Fibroblast of pulmonary artery (primary cell): ENCODE measurements at regions not wholly inside any gene's neighbourhood (a gene's known extent, or its start where the extent isn't known, plus 50 kb on each side); places are given as distances from the start of the nearest gene placed in this dataset.

Experiments
- DNase-seq: peaks from one replicate; pipeline ENCODE4 v3.0.0-alpha.2; 2010; ENCODE audit warnings: low read depth
- H3K4me3 ChIP-seq: replicated peaks from 2 replicates; pipeline ENCODE4 v1.5.1; 2011; ENCODE audit warnings: low read depth, mild to moderate bottlenecking, control low read depth, low read length, moderate library complexity
- CTCF ChIP-seq: IDR thresholded peaks from 2 replicates; pipeline ENCODE4 v1.5.1; 2011; ENCODE audit warnings: mild to moderate bottlenecking, control low read depth, low read length, inconsistent platforms; ENCODE audit errors: missing control alignments

GRCh38 chr4:45580334-45580733, 543.5 kb downstream of the GABRG1 start:
- no peak overlapping the region for H3K4me3 ChIP-seq
- no peak for TF ChIP-seq CTCF

DNA sequence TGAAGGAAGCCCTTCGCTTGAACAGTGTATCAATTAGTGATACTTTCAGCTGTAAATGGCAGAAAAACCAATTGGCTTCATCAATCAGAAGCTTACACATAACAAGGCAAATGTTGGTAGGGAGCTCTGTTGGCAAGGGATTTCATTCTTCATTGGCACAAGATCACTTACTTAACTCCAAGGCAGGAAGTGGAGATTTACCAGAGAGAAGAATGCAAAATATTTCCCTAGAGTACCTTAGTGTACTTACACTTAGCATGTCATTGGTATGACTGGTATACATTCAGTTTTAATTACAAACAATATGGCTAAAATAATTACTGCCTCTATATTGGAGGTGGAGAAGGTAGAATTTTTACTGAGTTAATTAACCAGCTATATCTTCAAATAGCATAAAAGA, 545.0 kb downstream of the GABRG1 start:
- no peak for DNase-seq
- H3K4me3 ChIP-seq: no peak overlapping the region
- TF ChIP-seq CTCF: no peak

More at GRCh38 chr4:45580334-45580733, 543.5 kb downstream of the GABRG1 start:
- peak; percentile 1 for DNase-seq

- H3K4me3 ChIP-seq: no peak overlapping the region
- no peak for DNase-seq
- no peak for TF ChIP-seq CTCF
Measured at GRCh38 chr4:45576275-45576674, 547.6 kb downstream of the GABRG1 start.

DNA sequence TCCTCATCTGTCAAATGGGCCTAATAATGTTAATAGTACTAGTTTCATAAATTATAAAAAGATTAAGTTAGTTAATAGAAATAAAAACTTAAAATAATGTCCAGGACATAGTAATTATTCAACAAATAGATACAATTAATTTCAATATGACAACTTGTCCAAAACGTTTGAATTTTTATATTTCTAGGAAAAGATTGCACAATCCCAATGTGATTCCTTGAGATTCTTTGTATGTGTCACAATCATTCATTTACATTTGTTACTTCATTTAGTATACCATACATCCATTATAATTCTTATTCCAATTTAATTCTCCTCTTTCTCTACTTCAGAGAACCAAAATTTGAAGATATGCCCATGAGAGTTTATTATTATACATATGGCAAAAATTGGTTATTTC, 554.2 kb downstream of the GABRG1 start:
- TF ChIP-seq CTCF: no peak
- no peak for DNase-seq
- H3K4me3 ChIP-seq: no peak overlapping the region

DNA sequence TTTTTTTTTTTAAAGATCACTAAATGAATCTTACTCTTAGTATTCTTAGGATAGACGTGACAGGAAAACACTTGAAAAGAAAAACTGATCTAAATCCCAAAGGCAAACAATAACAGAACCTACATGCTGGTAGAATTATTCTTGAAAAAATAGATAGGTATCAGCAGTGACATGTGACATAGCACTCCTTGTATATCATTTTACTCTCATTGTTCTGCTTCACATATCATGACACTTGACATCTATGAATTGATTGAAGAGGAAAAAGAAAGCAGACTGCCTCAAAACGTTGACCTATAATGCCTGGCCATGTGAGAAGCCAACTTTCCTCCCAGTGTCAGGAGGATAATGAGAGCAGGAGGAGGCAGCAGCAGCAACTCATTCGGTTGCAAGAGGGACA, 555.2 kb downstream of the GABRG1 start:
- no peak overlapping the region for H3K4me3 ChIP-seq
- DNase-seq: no peak
- no peak for TF ChIP-seq CTCF

GRCh38 chr4:45566896-45567603, 556.8 kb downstream of the GABRG1 start:
- DNase-seq: no peak
- no peak for TF ChIP-seq CTCF
- no peak overlapping the region for H3K4me3 ChIP-seq

- TF ChIP-seq CTCF: no peak
- H3K4me3 ChIP-seq: no peak overlapping the region
- DNase-seq: peak; percentile 6
Measured at GRCh38 chr4:45554423-45554822, 569.4 kb downstream of the GABRG1 start.
